ENCODE measurements at regions not wholly inside any gene's neighbourhood (a gene's known extent, or its start where the extent isn't known, plus 50 kb on each side); places are given as distances from the start of the nearest gene placed in this dataset.

GRCh38 chr11:112345166-112345565 is 84.5 kb upstream of the PLET1 start:
- TF ChIP-seq POLR2A (IDR thresholded peaks at IDR 0.05) (no peak), CTCF (IDR thresholded peaks at IDR 0.05) (no peak)
